ENCODE measurements at regions not wholly inside any gene's neighbourhood (a gene's known extent, or its start where the extent isn't known, plus 50 kb on each side); places are given as distances from the start of the nearest gene placed in this dataset.

DNA sequence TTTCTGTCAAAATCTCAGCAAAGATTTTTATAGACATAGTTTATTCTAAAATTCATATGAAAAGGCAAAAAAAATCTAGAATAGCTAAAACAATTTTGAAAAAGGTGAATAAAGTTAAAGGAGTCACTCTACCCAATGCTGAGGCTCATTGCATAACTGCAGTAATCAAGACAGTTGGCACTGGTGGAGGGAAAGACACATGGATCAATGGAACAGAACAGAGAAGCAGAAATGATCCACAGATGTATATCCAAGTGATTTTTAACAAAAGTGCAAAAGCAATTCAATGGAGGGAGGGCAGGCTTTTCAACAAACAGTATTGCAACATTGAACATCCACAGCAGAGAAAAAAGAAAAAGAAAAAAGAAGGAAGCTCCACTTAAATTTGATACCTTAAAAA lies 162.8 kb downstream of the RBM43 start:
- TF ChIP-seq GLIS3 (CRISPR knock-in tag; IDR thresholded peaks at IDR 0.05) (no peak), ZFP30 (CRISPR knock-in tag; IDR thresholded peaks at IDR 0.05) (no peak), ZNF8 (CRISPR knock-in tag; IDR thresholded peaks at IDR 0.05) (no peak), TCF4 (CRISPR knock-in tag; IDR thresholded peaks at IDR 0.05; ENCODE audit: borderline replicate concordance) (no peak), ZC3H10 (CRISPR knock-in tag; IDR thresholded peaks at IDR 0.05) (no peak), ESRRG (CRISPR knock-in tag; IDR thresholded peaks at IDR 0.05) (no peak)
- TF ChIP-seq, protein P1, sequence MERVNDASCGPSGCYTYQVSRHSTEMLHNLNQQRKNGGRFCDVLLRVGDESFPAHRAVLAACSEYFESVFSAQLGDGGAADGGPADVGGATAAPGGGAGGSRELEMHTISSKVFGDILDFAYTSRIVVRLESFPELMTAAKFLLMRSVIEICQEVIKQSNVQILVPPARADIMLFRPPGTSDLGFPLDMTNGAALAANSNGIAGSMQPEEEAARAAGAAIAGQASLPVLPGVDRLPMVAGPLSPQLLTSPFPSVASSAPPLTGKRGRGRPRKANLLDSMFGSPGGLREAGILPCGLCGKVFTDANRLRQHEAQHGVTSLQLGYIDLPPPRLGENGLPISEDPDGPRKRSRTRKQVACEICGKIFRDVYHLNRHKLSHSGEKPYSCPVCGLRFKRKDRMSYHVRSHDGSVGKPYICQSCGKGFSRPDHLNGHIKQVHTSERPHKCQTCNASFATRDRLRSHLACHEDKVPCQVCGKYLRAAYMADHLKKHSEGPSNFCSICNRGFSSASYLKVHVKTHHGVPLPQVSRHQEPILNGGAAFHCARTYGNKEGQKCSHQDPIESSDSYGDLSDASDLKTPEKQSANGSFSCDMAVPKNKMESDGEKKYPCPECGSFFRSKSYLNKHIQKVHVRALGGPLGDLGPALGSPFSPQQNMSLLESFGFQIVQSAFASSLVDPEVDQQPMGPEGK (CRISPR knock-in tag; IDR thresholded peaks at IDR 0.05; ENCODE audit: borderline replicate concordance), result no peak
